ENCODE measurements at regions not wholly inside any gene's neighbourhood (a gene's known extent, or its start where the extent isn't known, plus 50 kb on each side); places are given as distances from the start of the nearest gene placed in this dataset.

DNA sequence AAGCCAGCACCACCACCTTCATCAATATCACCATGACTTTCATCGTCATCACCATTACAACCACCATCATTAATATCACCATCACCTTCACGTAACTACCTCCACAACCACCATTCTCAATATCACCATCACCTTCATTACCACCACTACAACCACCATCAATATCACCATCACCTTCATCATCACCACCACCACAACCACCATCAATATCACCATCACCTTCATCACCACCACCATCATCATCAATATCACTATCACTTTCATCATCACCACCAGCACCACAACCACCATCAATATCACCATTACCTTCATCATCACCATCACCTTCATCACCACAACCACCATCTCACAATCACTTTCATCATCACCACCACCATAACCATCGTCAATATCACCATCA lies 225.3 kb upstream of the SULF2 start:
- TF ChIP-seq EZH2 (IDR thresholded peaks at IDR 0.05; ENCODE audit: low read depth): no peak
- TF ChIP-seq, protein P1, sequence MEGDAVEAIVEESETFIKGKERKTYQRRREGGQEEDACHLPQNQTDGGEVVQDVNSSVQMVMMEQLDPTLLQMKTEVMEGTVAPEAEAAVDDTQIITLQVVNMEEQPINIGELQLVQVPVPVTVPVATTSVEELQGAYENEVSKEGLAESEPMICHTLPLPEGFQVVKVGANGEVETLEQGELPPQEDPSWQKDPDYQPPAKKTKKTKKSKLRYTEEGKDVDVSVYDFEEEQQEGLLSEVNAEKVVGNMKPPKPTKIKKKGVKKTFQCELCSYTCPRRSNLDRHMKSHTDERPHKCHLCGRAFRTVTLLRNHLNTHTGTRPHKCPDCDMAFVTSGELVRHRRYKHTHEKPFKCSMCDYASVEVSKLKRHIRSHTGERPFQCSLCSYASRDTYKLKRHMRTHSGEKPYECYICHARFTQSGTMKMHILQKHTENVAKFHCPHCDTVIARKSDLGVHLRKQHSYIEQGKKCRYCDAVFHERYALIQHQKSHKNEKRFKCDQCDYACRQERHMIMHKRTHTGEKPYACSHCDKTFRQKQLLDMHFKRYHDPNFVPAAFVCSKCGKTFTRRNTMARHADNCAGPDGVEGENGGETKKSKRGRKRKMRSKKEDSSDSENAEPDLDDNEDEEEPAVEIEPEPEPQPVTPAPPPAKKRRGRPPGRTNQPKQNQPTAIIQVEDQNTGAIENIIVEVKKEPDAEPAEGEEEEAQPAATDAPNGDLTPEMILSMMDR (conservative IDR thresholded peaks at IDR 0.05): no peak
